Adipocyte (in vitro differentiated cells): ENCODE measurements at regions not wholly inside any gene's neighbourhood (a gene's known extent, or its start where the extent isn't known, plus 50 kb on each side); places are given as distances from the start of the nearest gene placed in this dataset.

ENCODE experiments used
- DNase-seq: peaks from one replicate; pipeline ENCODE4 v3.0.0-alpha.2; 2015; ENCODE audit warnings: low read depth
- H3K27me3 ChIP-seq: replicated peaks from 2 replicates; pipeline ENCODE4 v1.7.0; 2013; ENCODE audit warnings: mild to moderate bottlenecking, low read length, moderate library complexity; ENCODE audit not compliant: control insufficient read depth, insufficient read depth
- H3K36me3 ChIP-seq: 2 replicates; pipeline ENCODE4 v1.7.0; 2013; ENCODE audit warnings: low read length, mild to moderate bottlenecking, moderate library complexity; ENCODE audit not compliant: control insufficient read depth, insufficient read depth, severe bottlenecking
- H3K4me1 ChIP-seq: 2 replicates; pipeline ENCODE4 v1.7.0; 2013; ENCODE audit warnings: mild to moderate bottlenecking, low read length, moderate library complexity; ENCODE audit not compliant: control insufficient read depth, insufficient read depth
- H3K4me3 ChIP-seq: 2 replicates; pipeline ENCODE4 v1.7.0; 2013; ENCODE audit warnings: mild to moderate bottlenecking, low read length, moderate library complexity
- H3K9ac ChIP-seq: 2 replicates; pipeline ENCODE4 v1.7.0; 2013; ENCODE audit warnings: mild to moderate bottlenecking, low read length, moderate library complexity
- H3K9me3 ChIP-seq: 2 replicates; pipeline ENCODE4 v1.7.0; 2013; ENCODE audit warnings: mild to moderate bottlenecking, low read length, moderate library complexity; ENCODE audit not compliant: control insufficient read depth

DNA sequence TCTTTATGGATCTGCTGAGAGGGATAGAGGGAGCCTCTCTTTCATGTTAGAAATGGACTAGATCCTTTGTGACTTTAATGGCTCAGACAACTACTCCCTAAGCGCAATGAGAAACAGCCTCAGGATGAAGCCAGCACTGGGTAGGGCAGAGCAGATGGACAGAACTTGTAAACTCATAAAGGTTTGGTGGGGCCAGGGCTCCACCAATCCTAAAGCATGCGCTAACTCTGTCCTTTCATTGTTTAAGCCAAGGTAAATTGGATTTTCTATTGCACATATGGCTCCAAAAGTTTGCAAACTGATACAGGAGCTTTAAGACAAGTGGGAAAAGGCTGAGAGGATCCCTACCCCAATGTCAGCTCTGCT lies 178.1 kb upstream of the MEOX2 start:
- Histone ChIP-seq H3K27me3 (no peaks in the 10 kb centered on the region), H3K4me1 (peaks cover 7% of the 10 kb centered on the region), H3K4me3 (no peak overlapping the region), H3K36me3 (no peaks in the 10 kb centered on the region), H3K9me3 (no peaks in the 10 kb centered on the region), H3K9ac (no peak overlapping the region)
- DNase-seq, result no peak

- Histone ChIP-seq H3K9ac (no peak overlapping the region), H3K4me3 (no peak overlapping the region), H3K9me3 (no peaks in the 10 kb centered on the region), H3K27me3 (no peaks in the 10 kb centered on the region), H3K4me1 (peaks cover 7% of the 10 kb centered on the region), H3K36me3 (no peaks in the 10 kb centered on the region)
- DNase-seq, result no peak
Observed at GRCh38 chr7:15863951-15864625, 177.6 kb upstream of the MEOX2 start.

DNA sequence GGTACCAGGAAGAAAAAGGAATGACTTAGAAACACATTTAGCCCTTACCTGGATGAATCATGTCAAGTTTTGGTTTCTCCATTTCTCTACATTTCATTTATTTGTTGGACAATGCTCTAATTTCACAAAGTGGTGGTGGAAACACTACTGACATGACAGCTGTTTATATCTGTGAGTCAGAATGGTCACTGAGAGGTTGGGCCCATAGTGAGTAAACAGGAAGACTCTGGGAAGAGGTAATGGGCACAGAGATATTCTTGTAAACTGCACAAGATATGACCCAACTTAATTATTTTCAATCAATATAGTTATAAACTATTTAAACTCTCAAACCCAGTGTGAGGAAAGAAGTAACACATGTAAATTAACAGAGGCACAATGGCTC lies 176.3 kb upstream of the MEOX2 start:
- H3K9me3 ChIP-seq, result no peaks in the 10 kb centered on the region
- peaks cover 7% of the 10 kb centered on the region for H3K4me1 ChIP-seq
- no peaks in the 10 kb centered on the region for H3K36me3 ChIP-seq
- H3K27me3 ChIP-seq, result no peaks in the 10 kb centered on the region
- no peak overlapping the region for H3K9ac ChIP-seq
- DNase-seq, result no peak
- H3K4me3 ChIP-seq, result no peak overlapping the region

GRCh38 chr7:15862016-15862780 lies 175.7 kb upstream of the MEOX2 start:
- H3K27me3 ChIP-seq, result no peaks in the 10 kb centered on the region
- peaks cover 7% of the 10 kb centered on the region for H3K4me1 ChIP-seq
- H3K36me3 ChIP-seq, result no peaks in the 10 kb centered on the region
- DNase-seq, result no peak
- H3K9me3 ChIP-seq, result no peaks in the 10 kb centered on the region
- no peak overlapping the region for H3K4me3 ChIP-seq
- H3K9ac ChIP-seq, result no peak overlapping the region

GRCh38 chr7:15860264-15860949 lies 173.9 kb upstream of the MEOX2 start:
- no peaks in the 10 kb centered on the region for H3K27me3 ChIP-seq
- no peak overlapping the region for H3K9ac ChIP-seq
- H3K9me3 ChIP-seq, result no peaks in the 10 kb centered on the region

DNA sequence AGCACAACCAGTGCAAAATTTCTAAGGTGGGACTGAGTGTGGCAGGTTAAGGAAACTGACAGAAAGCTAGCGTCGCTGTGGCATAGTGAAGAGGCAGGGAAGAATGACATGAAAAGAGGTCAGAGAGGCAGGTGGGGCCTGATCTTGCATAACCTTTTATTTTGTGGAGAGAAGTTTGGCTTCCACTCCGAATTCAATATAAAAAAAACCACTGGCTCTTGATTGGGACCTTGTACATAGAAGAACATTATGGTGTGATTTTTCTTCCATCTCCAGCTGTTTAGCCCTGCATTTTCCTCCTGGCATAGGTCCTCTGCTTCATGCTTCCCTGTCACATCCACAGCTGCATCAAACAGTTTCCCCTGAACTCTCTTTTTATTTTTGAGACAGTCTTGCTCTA lies 170.5 kb upstream of the MEOX2 start:
- DNase-seq, result no peak
- Histone ChIP-seq H3K9me3 (no peaks in the 10 kb centered on the region), H3K36me3 (no peaks in the 10 kb centered on the region), H3K27me3 (no peaks in the 10 kb centered on the region), H3K4me1 (peaks cover 6% of the 10 kb centered on the region), H3K4me3 (no peak overlapping the region), H3K9ac (no peak overlapping the region)

More at GRCh38 chr7:15860264-15860949, 173.9 kb upstream of the MEOX2 start:
- no peak for DNase-seq
- Histone ChIP-seq H3K36me3 (no peaks in the 10 kb centered on the region), H3K4me3 (no peak overlapping the region), H3K4me1 (peaks cover 7% of the 10 kb centered on the region)

DNA sequence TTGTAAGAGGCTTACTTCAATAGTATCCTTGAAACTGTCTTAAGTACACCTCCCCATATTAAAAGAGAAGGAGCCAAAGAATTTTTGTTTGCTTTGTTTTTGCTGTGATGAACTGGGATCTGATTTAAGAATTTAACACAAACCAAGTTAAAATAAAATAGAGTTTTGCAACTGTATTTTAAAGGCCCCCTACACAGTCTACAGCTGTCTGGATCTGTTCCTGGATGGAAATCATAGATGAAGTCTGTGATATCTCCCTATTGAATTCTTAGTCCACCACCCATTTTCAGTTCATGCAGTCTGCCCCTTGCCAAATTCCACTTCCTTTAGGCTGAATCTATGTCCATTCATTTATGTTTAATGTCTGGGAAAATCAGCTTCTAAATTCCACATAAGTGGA lies 169.8 kb upstream of the MEOX2 start:
- no peaks in the 10 kb centered on the region for H3K36me3 ChIP-seq
- H3K27me3 ChIP-seq, result no peaks in the 10 kb centered on the region
- H3K4me1 ChIP-seq, result peaks cover 3% of the 10 kb centered on the region
- DNase-seq, result no peak
- no peak overlapping the region for H3K9ac ChIP-seq
- no peaks in the 10 kb centered on the region for H3K9me3 ChIP-seq
- no peak overlapping the region for H3K4me3 ChIP-seq

DNA sequence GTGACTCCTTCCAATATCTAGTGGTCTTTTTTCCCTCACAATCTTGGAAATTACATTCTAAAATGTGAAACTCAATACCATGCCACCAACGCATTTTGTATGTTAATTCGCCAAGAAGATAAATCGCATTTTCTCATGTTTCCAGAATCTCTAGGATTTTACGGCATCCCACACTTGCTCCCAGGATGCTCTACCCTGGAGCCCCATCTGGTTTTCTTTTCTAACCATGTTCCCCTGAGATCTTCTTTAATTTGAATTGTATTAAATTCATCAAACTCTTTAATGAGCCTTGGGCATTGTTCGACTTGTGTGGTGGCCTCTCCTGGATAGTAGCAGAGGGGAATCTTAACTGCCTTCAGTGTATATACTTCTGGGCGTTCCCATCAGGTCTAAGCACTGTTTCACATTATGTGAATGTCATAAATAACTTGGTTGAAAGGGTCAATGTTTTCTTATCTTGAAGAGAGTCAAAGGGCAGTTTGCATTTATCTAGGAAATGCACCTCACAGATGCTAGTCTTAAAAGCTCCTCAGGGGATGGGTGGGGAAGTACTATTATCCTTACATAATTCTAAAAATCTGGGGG lies 169.1 kb upstream of the MEOX2 start:
- Histone ChIP-seq H3K9me3 (no peaks in the 10 kb centered on the region), H3K4me3 (no peak overlapping the region), H3K36me3 (no peaks in the 10 kb centered on the region), H3K4me1 (peaks cover 3% of the 10 kb centered on the region), H3K27me3 (no peaks in the 10 kb centered on the region), H3K9ac (no peak overlapping the region)
- no peak for DNase-seq

DNA sequence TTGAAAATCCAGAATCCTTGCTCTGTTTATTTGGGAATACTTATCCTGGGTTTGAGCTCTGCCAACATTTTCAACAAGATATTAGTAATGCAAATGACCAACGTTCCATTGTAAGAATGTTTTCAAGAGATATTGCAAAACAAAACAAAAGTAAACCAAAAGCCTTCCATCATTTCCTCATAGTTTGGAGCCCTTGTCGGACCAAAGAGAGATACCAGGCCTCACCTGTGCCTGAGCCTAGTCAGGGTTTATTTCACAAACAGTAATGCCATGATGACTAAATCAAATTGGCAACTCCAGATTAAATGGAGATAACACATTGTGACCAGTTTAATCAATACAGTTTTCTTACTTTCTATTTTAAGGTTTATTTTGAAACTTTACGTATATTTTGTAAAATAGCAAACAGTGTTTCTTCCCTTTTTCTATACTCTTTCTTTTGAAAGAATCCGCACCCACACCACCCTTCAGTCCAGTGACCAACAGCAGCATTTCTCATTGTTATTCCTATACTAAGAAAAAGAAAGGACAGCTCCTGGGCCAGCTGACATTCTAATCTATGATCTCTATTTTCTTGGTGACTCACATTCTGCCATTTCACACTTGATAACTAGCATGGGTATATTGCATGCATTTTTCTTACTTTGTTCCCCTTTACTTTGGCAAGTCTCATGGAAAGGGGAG lies 168.5 kb upstream of the MEOX2 start:
- H3K27me3 ChIP-seq, result no peaks in the 10 kb centered on the region
- no peaks in the 10 kb centered on the region for H3K9me3 ChIP-seq
- DNase-seq, result no peak
- H3K4me1 ChIP-seq, result peaks cover 3% of the 10 kb centered on the region
- no peak overlapping the region for H3K4me3 ChIP-seq
- no peaks in the 10 kb centered on the region for H3K36me3 ChIP-seq
- H3K9ac ChIP-seq, result no peak overlapping the region

DNA sequence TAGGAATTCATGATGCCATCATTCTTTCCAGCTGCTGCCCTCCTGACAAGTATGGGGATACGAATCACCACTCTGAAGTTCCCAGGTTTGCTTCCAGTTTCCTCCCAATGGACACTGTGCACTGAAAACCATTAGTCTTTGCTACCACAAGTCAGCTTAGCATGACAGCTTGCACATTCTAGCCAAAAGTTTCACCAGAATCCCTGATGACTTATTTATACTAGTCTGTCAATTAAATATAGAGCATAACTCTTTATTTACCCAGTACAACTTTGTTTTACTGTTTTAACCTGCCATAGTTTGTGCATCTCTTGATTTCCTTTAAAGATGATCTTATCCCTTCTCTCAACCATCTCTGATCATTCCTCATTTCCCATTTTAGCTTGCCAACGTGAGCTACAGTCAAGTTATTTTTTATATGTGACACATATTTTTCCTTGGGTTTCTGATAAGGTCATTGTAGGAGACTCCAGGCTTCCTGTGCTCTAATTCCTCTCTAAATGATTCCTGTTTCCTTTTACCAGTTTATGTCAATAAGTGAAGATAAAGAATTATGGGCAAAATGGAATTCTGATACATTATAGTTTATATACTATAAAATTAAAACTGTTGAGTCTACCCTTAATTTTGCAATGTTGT lies 167.5 kb upstream of the MEOX2 start:
- no peaks in the 10 kb centered on the region for H3K9me3 ChIP-seq
- H3K9ac ChIP-seq, result no peak overlapping the region
- peak; percentile 30 for DNase-seq
- H3K4me1 ChIP-seq, result peaks cover 3% of the 10 kb centered on the region
- H3K27me3 ChIP-seq, result no peaks in the 10 kb centered on the region
- H3K36me3 ChIP-seq, result no peaks in the 10 kb centered on the region
- no peak overlapping the region for H3K4me3 ChIP-seq
